Tibial nerve (tissue), 3 donors: ENCODE measurements at regions not wholly inside any gene's neighbourhood (a gene's known extent, or its start where the extent isn't known, plus 50 kb on each side); places are given as distances from the start of the nearest gene placed in this dataset.
"Not testable (repeated sequence)": the region's sequence is repeated elsewhere in the genome, so short reads cannot be mapped to it uniquely, and the experiment has no call there.

Source experiments
- POLR2A ChIP-seq, 2 donors: fragments of 450-650 bp; IDR thresholded peaks; one replicate each; pipeline ENCODE4 v1.6.1; 2017; ENCODE audit warnings: antibody characterized with exemption in 2 of 2, mild to moderate bottlenecking in 2 of 2, moderate library complexity in 2 of 2
- TF ChIP-seq, protein P1 (sequence below), 5 experiments: fragments of 200-600 bp in 3 of 5; fragments of 450-650 bp in 2 of 5; sonication (generic) in 3 of 5; IDR thresholded peaks; one replicate each; pipeline ENCODE4 v1.5.1; 2016 to 2019; ENCODE audit warnings: antibody characterized with exemption in 5 of 5, mild to moderate bottlenecking in 3 of 5, moderate library complexity in 2 of 5

DNA sequence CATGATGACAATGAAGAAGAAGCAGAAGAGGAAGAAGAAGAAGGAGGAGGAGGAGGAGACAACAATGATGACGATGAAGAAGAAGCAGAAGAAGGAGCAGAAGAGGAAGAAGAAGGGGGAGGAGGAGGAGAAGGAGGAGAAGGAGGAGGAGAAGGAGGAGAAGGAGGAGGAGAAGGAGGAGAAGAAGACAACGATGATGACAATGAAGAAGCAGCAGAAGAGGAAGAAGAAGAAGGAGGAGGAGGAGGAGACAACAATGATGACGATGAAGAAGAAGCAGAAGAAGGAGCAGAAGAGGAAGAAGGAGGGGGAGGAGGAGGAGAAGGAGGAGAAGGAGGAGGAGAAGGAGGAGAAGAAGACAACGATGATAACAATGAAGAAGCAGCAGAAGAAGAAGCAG lies 451.9 kb upstream of the ZNF507 start:
- TF ChIP-seq, protein P1, sequence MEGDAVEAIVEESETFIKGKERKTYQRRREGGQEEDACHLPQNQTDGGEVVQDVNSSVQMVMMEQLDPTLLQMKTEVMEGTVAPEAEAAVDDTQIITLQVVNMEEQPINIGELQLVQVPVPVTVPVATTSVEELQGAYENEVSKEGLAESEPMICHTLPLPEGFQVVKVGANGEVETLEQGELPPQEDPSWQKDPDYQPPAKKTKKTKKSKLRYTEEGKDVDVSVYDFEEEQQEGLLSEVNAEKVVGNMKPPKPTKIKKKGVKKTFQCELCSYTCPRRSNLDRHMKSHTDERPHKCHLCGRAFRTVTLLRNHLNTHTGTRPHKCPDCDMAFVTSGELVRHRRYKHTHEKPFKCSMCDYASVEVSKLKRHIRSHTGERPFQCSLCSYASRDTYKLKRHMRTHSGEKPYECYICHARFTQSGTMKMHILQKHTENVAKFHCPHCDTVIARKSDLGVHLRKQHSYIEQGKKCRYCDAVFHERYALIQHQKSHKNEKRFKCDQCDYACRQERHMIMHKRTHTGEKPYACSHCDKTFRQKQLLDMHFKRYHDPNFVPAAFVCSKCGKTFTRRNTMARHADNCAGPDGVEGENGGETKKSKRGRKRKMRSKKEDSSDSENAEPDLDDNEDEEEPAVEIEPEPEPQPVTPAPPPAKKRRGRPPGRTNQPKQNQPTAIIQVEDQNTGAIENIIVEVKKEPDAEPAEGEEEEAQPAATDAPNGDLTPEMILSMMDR (IDR thresholded peaks at IDR 0.05), result not testable (repeated sequence)
- TF ChIP-seq POLR2A (IDR thresholded peaks at IDR 0.05), result not testable (repeated sequence)
